SK-N-SH (cell line): ENCODE measurements at regions not wholly inside any gene's neighbourhood (a gene's known extent, or its start where the extent isn't known, plus 50 kb on each side); places are given as distances from the start of the nearest gene placed in this dataset.

Source experiments
- CHD2 ChIP-seq: fragments of 150-350 bp; IDR thresholded peaks from 2 replicates; pipeline ENCODE4 v1.6.1; 2018; ENCODE audit warnings: low read length; ENCODE audit not compliant: partially characterized antibody
- EP300 ChIP-seq, 2 experiments: IDR thresholded peaks; 2 replicates each; pipeline versions ENCODE4 v1.4.0 to v1.6.1; 2012; ENCODE audit warnings: borderline replicate concordance in 1 of 2, low read depth in 1 of 2, low read length in 1 of 2
- EZH2phosphoT487 ChIP-seq: fragments of 200-600 bp; sonication (generic); IDR thresholded peaks from 2 replicates; pipeline ENCODE4 v1.6.1; 2017; ENCODE audit warnings: low read depth, mixed run types, mild to moderate bottlenecking, antibody characterized with exemption, moderate library complexity, borderline replicate concordance
- FOSL2 ChIP-seq: IDR thresholded peaks from 2 replicates; pipeline ENCODE4 v1.4.0; 2012; ENCODE audit warnings: low read depth, mild to moderate bottlenecking, moderate library complexity, borderline replicate concordance
- FOXJ3 ChIP-seq: sonication (generic); formaldehyde crosslinking; IDR thresholded peaks from 2 replicates; pipeline ENCODE4 v1.5.1; 2020; ENCODE audit warnings: mild to moderate bottlenecking, missing genetic modification reagents
- FOXM1 ChIP-seq: IDR thresholded peaks from 2 replicates; pipeline ENCODE4 v1.4.0; 2012; ENCODE audit warnings: low read depth, mild to moderate bottlenecking
- GABPA ChIP-seq: IDR thresholded peaks from 2 replicates; pipeline ENCODE4 v1.4.0; 2012; ENCODE audit warnings: low read depth, mild to moderate bottlenecking
- GATA2 ChIP-seq: sonication (generic); formaldehyde crosslinking; IDR thresholded peaks from 2 replicates; pipeline ENCODE4 v1.5.0; 2020; ENCODE audit warnings: mild to moderate bottlenecking, missing genetic modification reagents
- JUND ChIP-seq: IDR thresholded peaks from 2 replicates; pipeline ENCODE4 v1.4.0; 2012
- MEF2A ChIP-seq: IDR thresholded peaks from 2 replicates; pipeline ENCODE4 v1.4.0; 2012; ENCODE audit warnings: low read depth, borderline replicate concordance
- NFIC ChIP-seq: IDR thresholded peaks from 2 replicates; pipeline ENCODE4 v1.4.0; 2012; ENCODE audit warnings: borderline replicate concordance
- NRF1 ChIP-seq: IDR thresholded peaks from 2 replicates; pipeline ENCODE4 v1.6.1; 2012; ENCODE audit warnings: low read depth, mild to moderate bottlenecking, low read length
- POLR2AphosphoS5 ChIP-seq: IDR thresholded peaks from 2 replicates; pipeline ENCODE4 v1.6.1; 2012; ENCODE audit warnings: low read depth, low read length
- RAD21 ChIP-seq: IDR thresholded peaks from 2 replicates; pipeline ENCODE4 v1.6.1; 2012; ENCODE audit warnings: mild to moderate bottlenecking, low read length
- RFX5 ChIP-seq: IDR thresholded peaks from 2 replicates; pipeline ENCODE4 v1.6.1; 2012; ENCODE audit warnings: mild to moderate bottlenecking, improper control_type of control experiment, low read length
- SIN3A ChIP-seq: IDR thresholded peaks from 2 replicates; pipeline ENCODE4 v1.6.1; 2012; ENCODE audit warnings: low read depth, mild to moderate bottlenecking, low read length, moderate library complexity, borderline replicate concordance
- SMC3 ChIP-seq: IDR thresholded peaks from 2 replicates; pipeline ENCODE4 v1.6.1; 2012; ENCODE audit warnings: low read depth, low read length, improper control_type of control experiment
- TCF12 ChIP-seq: IDR thresholded peaks from 2 replicates; pipeline ENCODE4 v1.4.0; 2012
- TEAD4 ChIP-seq: IDR thresholded peaks from 2 replicates; pipeline ENCODE4 v1.4.0; 2012; ENCODE audit warnings: mild to moderate bottlenecking, borderline replicate concordance; ENCODE audit not compliant: insufficient read depth
- TF ChIP-seq, protein P1 (sequence below): IDR thresholded peaks from 2 replicates; pipeline ENCODE4; 2012
- TF ChIP-seq, protein P2 (sequence below): IDR thresholded peaks from 2 replicates; pipeline ENCODE4 v1.4.0; 2012; ENCODE audit warnings: low read depth, borderline replicate concordance
- TF ChIP-seq, protein P3 (sequence below): IDR thresholded peaks from 2 replicates; pipeline ENCODE4 v1.6.1; 2012; ENCODE audit warnings: mild to moderate bottlenecking, low read depth, low read length, moderate library complexity
- TF ChIP-seq, protein P4 (sequence below): IDR thresholded peaks from 2 replicates; pipeline ENCODE4 v1.4.0; 2012; ENCODE audit warnings: low read depth, borderline replicate concordance
- TF ChIP-seq, protein P5 (sequence below): IDR thresholded peaks from 2 replicates; pipeline ENCODE4 v1.4.0; 2012; ENCODE audit warnings: low read depth

DNA sequence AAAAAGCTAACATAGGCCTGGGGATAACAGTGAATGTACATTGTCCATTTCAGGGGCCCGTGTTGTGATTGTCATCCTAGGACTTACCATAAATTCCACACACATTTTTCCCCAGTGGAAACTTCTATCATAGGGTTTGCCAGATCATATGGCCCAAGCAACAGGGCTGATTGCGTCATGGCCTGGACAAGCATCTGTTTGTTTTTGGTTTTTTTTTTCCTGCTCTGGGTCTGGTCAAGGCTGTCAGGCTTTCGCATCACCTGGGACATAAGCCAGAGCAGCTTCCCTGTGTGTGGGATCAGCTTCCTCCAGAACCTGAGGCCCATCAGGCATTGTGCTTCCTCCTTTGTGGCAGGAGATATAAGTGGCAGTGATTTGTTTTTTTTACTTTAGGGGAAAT, 598.5 kb upstream of the USP24 start (continued):
- TF ChIP-seq FOXM1: no peak; the same call in 1 of the 2 replicates
- no peak for TF ChIP-seq SIN3A
- TF ChIP-seq FOSL2: no peak
- 0 out of 2 replicates have a peak, but pooled peaks have one; percentile 19 for TF ChIP-seq JUND
- TF ChIP-seq POLR2AphosphoS5: peak; percentile 42; the same call in 1 of the 2 replicates
- TF ChIP-seq, protein P1, sequence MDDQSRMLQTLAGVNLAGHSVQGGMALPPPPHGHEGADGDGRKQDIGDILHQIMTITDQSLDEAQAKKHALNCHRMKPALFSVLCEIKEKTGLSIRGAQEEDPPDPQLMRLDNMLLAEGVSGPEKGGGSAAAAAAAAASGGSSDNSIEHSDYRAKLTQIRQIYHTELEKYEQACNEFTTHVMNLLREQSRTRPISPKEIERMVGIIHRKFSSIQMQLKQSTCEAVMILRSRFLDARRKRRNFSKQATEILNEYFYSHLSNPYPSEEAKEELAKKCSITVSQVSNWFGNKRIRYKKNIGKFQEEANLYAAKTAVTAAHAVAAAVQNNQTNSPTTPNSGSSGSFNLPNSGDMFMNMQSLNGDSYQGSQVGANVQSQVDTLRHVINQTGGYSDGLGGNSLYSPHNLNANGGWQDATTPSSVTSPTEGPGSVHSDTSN: peak; percentile 78
- TF ChIP-seq TCF12: peak; percentile 91
- TF ChIP-seq RAD21: no peak
- TF ChIP-seq EP300 (IDR thresholded peaks at IDR 0.05; ENCODE audit: borderline replicate concordance in 1 of 2, low read depth in 1 of 2, low read length in 1 of 2): peak; percentile 46 to 58; a peak in 3 of 4 replicates
- TF ChIP-seq, protein P2, sequence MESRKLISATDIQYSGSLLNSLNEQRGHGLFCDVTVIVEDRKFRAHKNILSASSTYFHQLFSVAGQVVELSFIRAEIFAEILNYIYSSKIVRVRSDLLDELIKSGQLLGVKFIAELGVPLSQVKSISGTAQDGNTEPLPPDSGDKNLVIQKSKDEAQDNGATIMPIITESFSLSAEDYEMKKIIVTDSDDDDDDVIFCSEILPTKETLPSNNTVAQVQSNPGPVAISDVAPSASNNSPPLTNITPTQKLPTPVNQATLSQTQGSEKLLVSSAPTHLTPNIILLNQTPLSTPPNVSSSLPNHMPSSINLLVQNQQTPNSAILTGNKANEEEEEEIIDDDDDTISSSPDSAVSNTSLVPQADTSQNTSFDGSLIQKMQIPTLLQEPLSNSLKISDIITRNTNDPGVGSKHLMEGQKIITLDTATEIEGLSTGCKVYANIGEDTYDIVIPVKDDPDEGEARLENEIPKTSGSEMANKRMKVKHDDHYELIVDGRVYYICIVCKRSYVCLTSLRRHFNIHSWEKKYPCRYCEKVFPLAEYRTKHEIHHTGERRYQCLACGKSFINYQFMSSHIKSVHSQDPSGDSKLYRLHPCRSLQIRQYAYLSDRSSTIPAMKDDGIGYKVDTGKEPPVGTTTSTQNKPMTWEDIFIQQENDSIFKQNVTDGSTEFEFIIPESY: no peak
- no peak for TF ChIP-seq MEF2A
- no peak for TF ChIP-seq GATA2 (CRISPR knock-in tag)
- no peak for TF ChIP-seq CHD2
- no peak for TF ChIP-seq NRF1
- no peak for TF ChIP-seq EZH2phosphoT487
- TF ChIP-seq, protein P3, sequence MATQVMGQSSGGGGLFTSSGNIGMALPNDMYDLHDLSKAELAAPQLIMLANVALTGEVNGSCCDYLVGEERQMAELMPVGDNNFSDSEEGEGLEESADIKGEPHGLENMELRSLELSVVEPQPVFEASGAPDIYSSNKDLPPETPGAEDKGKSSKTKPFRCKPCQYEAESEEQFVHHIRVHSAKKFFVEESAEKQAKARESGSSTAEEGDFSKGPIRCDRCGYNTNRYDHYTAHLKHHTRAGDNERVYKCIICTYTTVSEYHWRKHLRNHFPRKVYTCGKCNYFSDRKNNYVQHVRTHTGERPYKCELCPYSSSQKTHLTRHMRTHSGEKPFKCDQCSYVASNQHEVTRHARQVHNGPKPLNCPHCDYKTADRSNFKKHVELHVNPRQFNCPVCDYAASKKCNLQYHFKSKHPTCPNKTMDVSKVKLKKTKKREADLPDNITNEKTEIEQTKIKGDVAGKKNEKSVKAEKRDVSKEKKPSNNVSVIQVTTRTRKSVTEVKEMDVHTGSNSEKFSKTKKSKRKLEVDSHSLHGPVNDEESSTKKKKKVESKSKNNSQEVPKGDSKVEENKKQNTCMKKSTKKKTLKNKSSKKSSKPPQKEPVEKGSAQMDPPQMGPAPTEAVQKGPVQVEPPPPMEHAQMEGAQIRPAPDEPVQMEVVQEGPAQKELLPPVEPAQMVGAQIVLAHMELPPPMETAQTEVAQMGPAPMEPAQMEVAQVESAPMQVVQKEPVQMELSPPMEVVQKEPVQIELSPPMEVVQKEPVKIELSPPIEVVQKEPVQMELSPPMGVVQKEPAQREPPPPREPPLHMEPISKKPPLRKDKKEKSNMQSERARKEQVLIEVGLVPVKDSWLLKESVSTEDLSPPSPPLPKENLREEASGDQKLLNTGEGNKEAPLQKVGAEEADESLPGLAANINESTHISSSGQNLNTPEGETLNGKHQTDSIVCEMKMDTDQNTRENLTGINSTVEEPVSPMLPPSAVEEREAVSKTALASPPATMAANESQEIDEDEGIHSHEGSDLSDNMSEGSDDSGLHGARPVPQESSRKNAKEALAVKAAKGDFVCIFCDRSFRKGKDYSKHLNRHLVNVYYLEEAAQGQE: no peak
- no peak for TF ChIP-seq SMC3
- TF ChIP-seq TEAD4: no peak
- no peak for TF ChIP-seq GABPA
- TF ChIP-seq, protein P4, sequence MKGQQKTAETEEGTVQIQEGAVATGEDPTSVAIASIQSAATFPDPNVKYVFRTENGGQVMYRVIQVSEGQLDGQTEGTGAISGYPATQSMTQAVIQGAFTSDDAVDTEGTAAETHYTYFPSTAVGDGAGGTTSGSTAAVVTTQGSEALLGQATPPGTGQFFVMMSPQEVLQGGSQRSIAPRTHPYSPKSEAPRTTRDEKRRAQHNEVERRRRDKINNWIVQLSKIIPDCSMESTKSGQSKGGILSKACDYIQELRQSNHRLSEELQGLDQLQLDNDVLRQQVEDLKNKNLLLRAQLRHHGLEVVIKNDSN: no peak
- no peak for TF ChIP-seq RFX5
- TF ChIP-seq NFIC: peak; percentile 41; the same call in 1 of the 2 replicates
- TF ChIP-seq FOXJ3 (CRISPR knock-in tag): no peak
- TF ChIP-seq, protein P5, sequence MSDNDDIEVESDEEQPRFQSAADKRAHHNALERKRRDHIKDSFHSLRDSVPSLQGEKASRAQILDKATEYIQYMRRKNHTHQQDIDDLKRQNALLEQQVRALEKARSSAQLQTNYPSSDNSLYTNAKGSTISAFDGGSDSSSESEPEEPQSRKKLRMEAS: no peak
